GM13977 (cell line): ENCODE measurements at regions not wholly inside any gene's neighbourhood (a gene's known extent, or its start where the extent isn't known, plus 50 kb on each side); places are given as distances from the start of the nearest gene placed in this dataset.
A peak's percentile ranks its signal among the peaks of the same experiment; 100 is the strongest.
"Not testable (repeated sequence)": the region's sequence is repeated elsewhere in the genome, so short reads cannot be mapped to it uniquely, and the experiment has no call there.

Source experiments
- DNase-seq: peaks from one replicate; pipeline ENCODE4 v3.0.0; 2012; ENCODE audit warnings: low spot score
- in situ Hi-C: fragments of 300-500 bp; cut with MboI; formaldehyde crosslinking; loops from one replicate; pipeline ENCODE4 v1.12.0; 2022; ENCODE audit warnings: low sequenced_read_pairs, low pct_unique_long_range_greater_than_20kb, mixed read lengths, inconsistent platforms; ENCODE audit not compliant: unreplicated experiment
- TF ChIP-seq, protein P1 (sequence below): IDR thresholded peaks from 2 replicates; pipeline ENCODE4 v1.5.1; 2012; ENCODE audit warnings: mild to moderate bottlenecking, control low read depth; ENCODE audit not compliant: insufficient read depth; ENCODE audit errors: extremely low read depth, missing control alignments

DNA sequence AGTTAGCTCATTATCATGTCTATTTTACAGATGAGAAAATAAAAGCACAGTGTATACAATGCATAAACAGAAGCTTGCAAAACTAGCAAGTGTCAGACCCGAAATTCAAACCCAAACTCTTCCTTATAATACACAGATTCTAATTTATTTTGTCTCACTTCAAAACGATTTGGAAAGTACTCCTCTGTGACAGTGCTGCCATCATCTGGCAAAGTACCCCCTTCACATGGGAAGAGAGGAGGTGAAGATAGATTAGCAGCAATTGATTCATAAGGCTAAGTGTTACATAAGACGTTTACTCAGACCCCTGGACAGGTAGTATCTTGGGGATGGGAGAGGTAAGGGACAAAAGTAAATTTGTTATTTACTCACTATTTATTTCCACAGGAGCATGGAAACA is 744.0 kb upstream of the SGO1 start:
- DNase-seq, result no peak
- in situ Hi-C loops, result no loop called here
- TF ChIP-seq, protein P1, sequence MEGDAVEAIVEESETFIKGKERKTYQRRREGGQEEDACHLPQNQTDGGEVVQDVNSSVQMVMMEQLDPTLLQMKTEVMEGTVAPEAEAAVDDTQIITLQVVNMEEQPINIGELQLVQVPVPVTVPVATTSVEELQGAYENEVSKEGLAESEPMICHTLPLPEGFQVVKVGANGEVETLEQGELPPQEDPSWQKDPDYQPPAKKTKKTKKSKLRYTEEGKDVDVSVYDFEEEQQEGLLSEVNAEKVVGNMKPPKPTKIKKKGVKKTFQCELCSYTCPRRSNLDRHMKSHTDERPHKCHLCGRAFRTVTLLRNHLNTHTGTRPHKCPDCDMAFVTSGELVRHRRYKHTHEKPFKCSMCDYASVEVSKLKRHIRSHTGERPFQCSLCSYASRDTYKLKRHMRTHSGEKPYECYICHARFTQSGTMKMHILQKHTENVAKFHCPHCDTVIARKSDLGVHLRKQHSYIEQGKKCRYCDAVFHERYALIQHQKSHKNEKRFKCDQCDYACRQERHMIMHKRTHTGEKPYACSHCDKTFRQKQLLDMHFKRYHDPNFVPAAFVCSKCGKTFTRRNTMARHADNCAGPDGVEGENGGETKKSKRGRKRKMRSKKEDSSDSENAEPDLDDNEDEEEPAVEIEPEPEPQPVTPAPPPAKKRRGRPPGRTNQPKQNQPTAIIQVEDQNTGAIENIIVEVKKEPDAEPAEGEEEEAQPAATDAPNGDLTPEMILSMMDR, result peak; percentile 44

DNA sequence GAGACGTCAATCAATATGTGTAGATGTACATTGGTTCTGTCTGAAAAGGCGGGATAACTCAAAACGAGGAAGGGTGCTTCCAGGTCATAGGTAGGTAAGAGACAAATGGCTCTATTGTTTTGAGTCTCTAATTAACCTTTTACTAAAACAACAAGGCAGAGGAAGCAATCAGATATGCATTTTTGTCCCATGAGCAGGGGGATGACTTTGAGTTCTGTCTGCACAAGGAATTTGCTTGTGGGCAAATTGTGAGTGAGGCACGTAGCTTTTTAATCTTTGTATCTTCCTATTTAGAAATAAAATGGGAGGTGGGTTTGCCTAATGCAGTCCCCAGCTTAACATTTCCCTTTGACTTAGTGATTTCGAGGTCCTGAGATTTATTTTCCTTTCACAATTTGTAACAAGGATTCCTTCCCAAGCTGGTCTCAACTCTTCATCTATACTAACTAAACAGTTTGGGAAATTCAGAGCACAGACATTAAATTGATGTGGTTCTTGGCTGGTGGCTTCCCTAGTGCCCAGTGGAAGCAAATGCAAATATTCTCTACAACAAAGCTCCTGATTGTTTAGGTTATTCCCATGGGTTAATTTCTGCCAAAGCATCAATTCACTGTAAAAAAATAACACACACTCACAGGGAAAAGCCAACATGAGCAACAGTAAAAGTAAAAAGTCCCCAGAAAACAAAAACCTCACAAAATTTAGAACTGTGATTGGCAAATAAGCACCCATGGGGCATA is 738.8 kb upstream of the SGO1 start:
- TF ChIP-seq, protein P1, result no peak
- DNase-seq, result no peak
- in situ Hi-C loops, result no loop called here

DNA sequence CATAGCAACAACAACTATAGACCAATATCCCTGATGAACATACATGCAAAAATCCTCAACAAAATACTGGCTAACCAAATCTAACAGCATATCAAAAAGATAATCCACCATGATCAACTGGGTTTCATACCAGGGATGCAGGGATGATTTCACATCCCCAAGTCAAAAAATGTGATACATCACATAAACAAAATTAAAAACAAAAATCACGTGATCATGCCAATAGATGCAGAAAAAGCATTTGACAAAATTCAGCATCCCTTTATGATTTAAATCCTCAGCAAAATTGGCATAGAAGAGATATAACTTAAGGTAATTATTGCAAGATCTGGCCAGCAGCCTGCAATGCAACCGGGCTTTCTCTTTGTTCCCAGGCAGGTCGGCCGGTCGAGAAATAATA is 735.1 kb upstream of the SGO1 start:
- in situ Hi-C loops, DNase-seq: not testable (repeated sequence)

DNA sequence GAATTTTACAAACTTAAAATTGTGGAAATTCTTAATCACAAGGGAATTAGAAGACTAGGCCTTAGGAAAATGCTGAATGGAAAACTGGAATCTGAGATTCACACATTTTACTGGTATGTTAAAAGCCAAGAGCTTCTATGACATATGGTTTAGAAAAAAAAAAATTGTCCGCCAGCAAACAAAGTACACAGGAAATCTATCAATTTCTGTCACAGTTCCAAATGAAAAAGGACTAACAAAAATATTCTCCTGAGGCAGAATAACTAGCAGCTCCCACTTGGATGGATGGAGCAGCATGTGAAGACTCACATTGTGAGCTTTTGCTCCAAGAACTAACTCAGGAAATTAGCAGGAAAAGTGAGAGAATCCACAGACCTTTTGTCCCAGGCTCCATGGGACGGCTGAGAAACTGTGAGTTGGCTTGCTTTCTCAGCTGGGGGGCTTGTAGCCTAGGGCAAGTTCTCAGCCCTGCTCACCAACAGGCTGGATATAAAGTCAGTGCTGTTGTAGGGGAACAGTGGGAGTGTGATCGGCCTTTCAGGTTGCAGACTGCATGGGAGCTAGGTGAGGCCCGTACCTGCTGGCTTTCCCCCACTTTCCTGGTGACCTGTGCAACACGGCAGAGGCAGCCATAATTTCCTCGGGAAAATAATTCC is 731.1 kb upstream of the SGO1 start:
- TF ChIP-seq, protein P1, result no peak
- no peak for DNase-seq
- in situ Hi-C loops, result no loop called here

DNA sequence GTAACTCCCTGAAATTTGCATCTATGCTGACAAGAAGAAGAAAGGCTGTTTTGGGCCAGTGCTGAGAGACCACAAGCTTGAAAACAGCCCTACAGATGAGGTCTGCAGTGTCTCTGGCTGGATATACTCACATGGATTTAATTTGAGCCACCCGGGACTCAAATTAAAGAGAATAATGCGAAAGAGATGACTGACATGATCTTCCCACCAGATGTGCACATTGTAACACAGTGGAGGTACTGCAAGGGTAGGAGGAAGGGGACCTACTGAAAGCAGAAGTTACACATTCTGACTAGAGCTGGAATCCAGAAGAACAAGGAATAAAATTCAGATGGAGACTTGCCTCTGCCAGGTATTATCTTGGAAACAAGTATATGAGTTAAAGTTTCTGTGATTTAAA is 728.3 kb upstream of the SGO1 start:
- in situ Hi-C loops, result no loop called here
- TF ChIP-seq, protein P1, result no peak
- DNase-seq, result no peak

DNA sequence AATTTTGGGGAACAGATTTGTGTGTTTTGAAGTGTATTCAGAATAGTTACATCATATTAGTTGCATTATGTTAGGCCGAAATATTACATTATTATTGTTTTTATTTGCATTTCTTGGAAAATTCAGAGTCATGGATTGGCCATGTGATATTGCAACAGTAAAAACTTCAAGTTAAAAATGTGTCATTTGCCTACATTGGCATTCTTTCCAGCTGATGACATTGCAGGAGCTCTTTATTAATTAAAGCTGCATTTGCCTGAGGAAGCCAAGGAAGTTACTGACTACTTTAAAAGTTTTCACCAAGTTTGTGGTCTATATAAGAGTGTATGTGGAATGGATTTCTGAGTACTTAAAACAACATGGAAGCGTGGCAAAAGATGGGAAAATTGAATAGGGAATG is 726.4 kb upstream of the SGO1 start:
- DNase-seq, result no peak
- TF ChIP-seq, protein P1, result no peak
- in situ Hi-C loops, result no loop called here

DNA sequence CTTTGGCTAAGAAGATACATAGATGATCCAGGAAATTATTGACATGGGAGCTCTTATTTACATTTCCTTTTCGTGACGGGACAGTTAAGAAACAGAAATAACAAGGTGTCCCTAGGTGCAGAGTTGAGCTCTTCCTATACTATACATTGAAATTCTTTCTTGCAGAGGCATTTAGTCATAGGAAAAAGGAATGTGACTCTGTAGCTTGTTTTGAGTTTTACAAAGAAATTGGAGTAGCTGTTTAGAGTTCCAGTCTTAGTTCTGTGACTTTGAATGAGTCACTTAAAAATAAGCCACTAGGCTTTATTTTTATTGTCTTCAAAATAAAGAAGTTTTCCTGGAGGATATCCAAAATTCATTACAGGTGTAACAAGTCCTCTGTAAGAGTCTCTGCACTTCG is 723.5 kb upstream of the SGO1 start:
- DNase-seq, result no peak
- TF ChIP-seq, protein P1, result no peak
- in situ Hi-C loops, result no loop called here
